OCI-LY1 (cell line): ENCODE measurements at regions not wholly inside any gene's neighbourhood (a gene's known extent, or its start where the extent isn't known, plus 50 kb on each side); places are given as distances from the start of the nearest gene placed in this dataset.

ENCODE experiments used
- EZH2 ChIP-seq: fragments of 200-600 bp; sonication (generic), shearing (Covaris generic); IDR thresholded peaks from 2 replicates; pipeline ENCODE4 v1.8.0; 2017; ENCODE audit warnings: borderline replicate concordance, mixed run types, mild to moderate bottlenecking, antibody characterized with exemption, low read length, moderate library complexity, mixed read lengths
- TF ChIP-seq, protein P1 (sequence below): fragments of 200-600 bp; sonication (generic), shearing (Covaris generic); IDR thresholded peaks from 2 replicates; pipeline ENCODE4 v1.5.1; 2017; ENCODE audit warnings: mild to moderate bottlenecking, antibody characterized with exemption, low read length, moderate library complexity, mixed read lengths

DNA sequence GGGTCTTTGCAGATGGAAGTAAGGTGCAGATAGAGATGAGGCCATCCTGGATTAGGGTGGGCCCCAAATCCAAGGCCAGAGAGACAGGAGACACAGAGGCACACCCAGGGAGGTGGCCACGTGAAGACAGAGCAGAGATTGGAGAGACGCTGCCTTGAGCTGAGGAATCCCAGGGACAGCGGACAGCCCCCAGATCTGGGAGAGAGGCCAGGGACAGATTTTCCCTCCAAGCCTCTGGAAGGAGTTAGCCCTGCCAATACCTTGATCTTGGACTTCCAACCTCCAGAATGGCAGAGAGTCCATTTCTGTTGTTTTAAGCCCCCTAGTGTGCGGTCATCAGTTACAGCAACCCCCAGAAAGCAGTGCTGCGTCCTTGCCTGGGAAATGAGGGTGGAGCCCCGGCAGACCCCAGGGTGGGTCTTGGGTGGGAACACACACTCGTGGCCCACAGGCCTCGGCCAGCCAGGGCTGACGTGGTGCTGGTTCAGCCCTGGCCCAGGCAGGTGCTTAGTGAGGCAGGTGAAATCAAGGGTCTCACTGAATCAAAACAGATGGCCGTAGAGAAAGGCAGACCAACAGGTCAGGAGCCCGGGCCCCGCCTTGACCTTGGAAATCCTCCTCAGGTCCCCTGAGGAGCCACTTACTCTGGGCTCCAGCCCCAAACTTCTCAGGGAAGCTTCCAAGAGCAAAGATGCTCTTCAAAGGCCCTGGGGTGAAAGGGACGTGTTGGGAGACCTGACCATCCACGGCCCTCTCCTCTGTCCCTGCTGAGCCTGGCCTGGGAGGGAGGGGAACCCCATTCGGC is 169.3 kb downstream of the RBFOX3 start:
- TF ChIP-seq, protein P1, sequence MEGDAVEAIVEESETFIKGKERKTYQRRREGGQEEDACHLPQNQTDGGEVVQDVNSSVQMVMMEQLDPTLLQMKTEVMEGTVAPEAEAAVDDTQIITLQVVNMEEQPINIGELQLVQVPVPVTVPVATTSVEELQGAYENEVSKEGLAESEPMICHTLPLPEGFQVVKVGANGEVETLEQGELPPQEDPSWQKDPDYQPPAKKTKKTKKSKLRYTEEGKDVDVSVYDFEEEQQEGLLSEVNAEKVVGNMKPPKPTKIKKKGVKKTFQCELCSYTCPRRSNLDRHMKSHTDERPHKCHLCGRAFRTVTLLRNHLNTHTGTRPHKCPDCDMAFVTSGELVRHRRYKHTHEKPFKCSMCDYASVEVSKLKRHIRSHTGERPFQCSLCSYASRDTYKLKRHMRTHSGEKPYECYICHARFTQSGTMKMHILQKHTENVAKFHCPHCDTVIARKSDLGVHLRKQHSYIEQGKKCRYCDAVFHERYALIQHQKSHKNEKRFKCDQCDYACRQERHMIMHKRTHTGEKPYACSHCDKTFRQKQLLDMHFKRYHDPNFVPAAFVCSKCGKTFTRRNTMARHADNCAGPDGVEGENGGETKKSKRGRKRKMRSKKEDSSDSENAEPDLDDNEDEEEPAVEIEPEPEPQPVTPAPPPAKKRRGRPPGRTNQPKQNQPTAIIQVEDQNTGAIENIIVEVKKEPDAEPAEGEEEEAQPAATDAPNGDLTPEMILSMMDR: no peak
- no peak for TF ChIP-seq EZH2
